22Rv1 (cell line): ENCODE measurements at regions not wholly inside any gene's neighbourhood (a gene's known extent, or its start where the extent isn't known, plus 50 kb on each side); places are given as distances from the start of the nearest gene placed in this dataset.

Experiments used
- CTCF ChIP-seq: fragments of 450-650 bp; IDR thresholded peaks from 2 replicates; pipeline ENCODE4 v1.5.1; 2017; ENCODE audit warnings: mild to moderate bottlenecking
- ZFX ChIP-seq: fragments of 450-650 bp; IDR thresholded peaks from 2 replicates; pipeline ENCODE4 v1.6.1; 2017; ENCODE audit warnings: antibody characterized with exemption, borderline replicate concordance

GRCh38 chr5:9852671-9853070 lies 222.5 kb upstream of the TAS2R1 start:
- TF ChIP-seq CTCF, result no peak
- no peak for TF ChIP-seq ZFX
